SK-N-SH treated with all-trans-retinoic acid at 6 μM for 48 hours (cell line): ENCODE measurements at regions not wholly inside any gene's neighbourhood (a gene's known extent, or its start where the extent isn't known, plus 50 kb on each side); places are given as distances from the start of the nearest gene placed in this dataset.

ENCODE experiments used
- TCF4 ChIP-seq: fragments of 250-450 bp; sonication (Bioruptor Pico); IDR thresholded peaks from 2 replicates; pipeline ENCODE4 v1.8.0; 2021; ENCODE audit warnings: mild to moderate bottlenecking, moderate library complexity, borderline replicate concordance
- ZC3H10 ChIP-seq: fragments of 250-450 bp; sonication (Bioruptor Pico); IDR thresholded peaks from 2 replicates; pipeline ENCODE4 v1.5.1; 2021; ENCODE audit warnings: mild to moderate bottlenecking, moderate library complexity
- ZNF8 ChIP-seq: fragments of 450-650 bp; formaldehyde crosslinking; IDR thresholded peaks from 2 replicates; pipeline ENCODE4 v1.5.0; 2020; ENCODE audit warnings: mild to moderate bottlenecking, moderate library complexity
- TF ChIP-seq, protein P1 (sequence below): fragments of 250-450 bp; sonication (Bioruptor Pico); IDR thresholded peaks from 2 replicates; pipeline ENCODE4 v1.8.0; 2020; ENCODE audit warnings: mild to moderate bottlenecking, moderate library complexity, borderline replicate concordance

DNA sequence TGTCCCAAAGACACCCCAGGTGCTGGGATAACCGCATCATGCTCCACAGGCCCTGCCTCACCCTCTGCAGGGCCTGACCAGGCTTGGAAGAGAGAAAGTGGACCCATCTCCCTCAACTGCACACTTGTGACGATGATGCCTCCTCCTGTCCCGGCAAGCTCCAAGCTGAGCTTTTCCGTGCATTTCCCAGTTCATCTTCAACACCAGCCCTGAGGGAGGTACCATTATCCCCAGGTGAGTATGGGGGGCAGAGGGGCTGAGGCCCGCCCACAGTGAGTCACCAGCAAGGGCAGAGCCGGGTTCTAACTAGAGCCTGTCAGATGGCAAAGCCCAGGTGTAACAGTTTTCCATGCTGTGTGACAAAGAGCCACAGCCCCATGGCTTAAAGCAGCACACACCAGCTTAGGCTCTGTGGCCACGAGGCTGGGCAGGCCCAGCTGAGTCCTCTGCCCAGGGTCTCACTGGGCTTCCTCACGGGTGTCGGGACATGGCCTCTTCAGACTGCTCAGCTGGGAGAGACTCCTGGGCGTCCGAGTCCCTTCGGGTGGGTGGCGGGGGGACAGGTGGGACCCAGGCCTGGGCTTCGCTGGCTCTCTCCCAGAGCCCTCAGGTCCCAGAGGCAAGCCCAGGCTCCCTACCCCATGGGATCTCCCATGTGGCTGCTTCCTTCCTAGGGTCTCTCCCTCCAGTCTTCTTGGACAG lies 108.4 kb upstream of the OTOS start:
- TF ChIP-seq TCF4 (CRISPR knock-in tag) (no peak), ZC3H10 (no peak), ZNF8 (CRISPR knock-in tag) (no peak)
- TF ChIP-seq, protein P1, sequence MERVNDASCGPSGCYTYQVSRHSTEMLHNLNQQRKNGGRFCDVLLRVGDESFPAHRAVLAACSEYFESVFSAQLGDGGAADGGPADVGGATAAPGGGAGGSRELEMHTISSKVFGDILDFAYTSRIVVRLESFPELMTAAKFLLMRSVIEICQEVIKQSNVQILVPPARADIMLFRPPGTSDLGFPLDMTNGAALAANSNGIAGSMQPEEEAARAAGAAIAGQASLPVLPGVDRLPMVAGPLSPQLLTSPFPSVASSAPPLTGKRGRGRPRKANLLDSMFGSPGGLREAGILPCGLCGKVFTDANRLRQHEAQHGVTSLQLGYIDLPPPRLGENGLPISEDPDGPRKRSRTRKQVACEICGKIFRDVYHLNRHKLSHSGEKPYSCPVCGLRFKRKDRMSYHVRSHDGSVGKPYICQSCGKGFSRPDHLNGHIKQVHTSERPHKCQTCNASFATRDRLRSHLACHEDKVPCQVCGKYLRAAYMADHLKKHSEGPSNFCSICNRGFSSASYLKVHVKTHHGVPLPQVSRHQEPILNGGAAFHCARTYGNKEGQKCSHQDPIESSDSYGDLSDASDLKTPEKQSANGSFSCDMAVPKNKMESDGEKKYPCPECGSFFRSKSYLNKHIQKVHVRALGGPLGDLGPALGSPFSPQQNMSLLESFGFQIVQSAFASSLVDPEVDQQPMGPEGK, result no peak
